GM12878 (cell line): ENCODE measurements at regions not wholly inside any gene's neighbourhood (a gene's known extent, or its start where the extent isn't known, plus 50 kb on each side); places are given as distances from the start of the nearest gene placed in this dataset.

Experiments used
- ATAC-seq: fragments of 200-7000 bp; cut with Tn5 transposase; 3 replicates; pipeline ENCODE4 v1.9.1; 2020; ENCODE audit warnings: mild to moderate bottlenecking, moderate library complexity
- BruUV-seq: library from RNA; stranded (reverse); fragments of 400-500 nt; replicated peaks from 2 replicates; lab custom pipeline; 2021; lab: Mats Ljungman, UMichigan
- CTCF ChIA-PET: fragments of 300-600 bp; sonication (Branson Sonifier 250); formaldehyde crosslinking; extraction: SDS; loops from one replicate; lab custom pipeline; 2021; ENCODE audit warnings: inconsistent platforms; lab: Yijun Ruan, JAX
- POLR2A ChIA-PET: fragments of 350-600 bp; formaldehyde crosslinking; extraction: SDS; loops from one replicate; lab custom pipeline; 2021; ENCODE audit warnings: inconsistent platforms; lab: Charles Lee
- RAD21 ChIA-PET: fragments of 300-600 bp; sonication (Branson Sonifier 250); formaldehyde crosslinking; loops from one replicate; lab custom pipeline; 2023; ENCODE audit warnings: antibody characterized with exemption; ENCODE audit not compliant: unreplicated experiment; lab: Charles Lee
- SMC1A ChIA-PET: fragments of 300-600 bp; sonication (Branson Sonifier 250); formaldehyde crosslinking; loops from one replicate; lab custom pipeline; 2023; ENCODE audit not compliant: unreplicated experiment, uncharacterized antibody; lab: Charles Lee
- DNase-seq: peaks from one replicate; pipeline ENCODE4 v3.0.0-alpha.2; 2011; ENCODE audit warnings: low read depth, low spot score
- FAIRE-seq: peaks from 3 replicates; lab custom pipeline; 2011; peaks lifted over from hg19 to GRCh38; lab: Jason Lieb, UNC
- H2AFZ ChIP-seq: 2 replicates; pipeline ENCODE4 v1.6.0; 2011; ENCODE audit warnings: low read depth, low read length, control low read depth; ENCODE audit not compliant: control insufficient read depth
- H3K27ac ChIP-seq: 2 replicates; pipeline ENCODE4 v1.5.1; 2011; ENCODE audit warnings: control low read depth; ENCODE audit not compliant: control insufficient read depth, insufficient read depth
- H3K27me3 ChIP-seq, 2 experiments: replicated peaks in 1 of 2; 2 replicates each; pipeline versions ENCODE4 v1.6.0 to v1.6.1; 2011; ENCODE audit warnings: low read length in 1 of 2; ENCODE audit not compliant: control insufficient read depth in 2 of 2, insufficient read depth in 2 of 2
- H3K36me3 ChIP-seq, 2 experiments: 2 replicates each; pipeline ENCODE4 v1.5.1; 2011; ENCODE audit warnings: low read length in 1 of 2; ENCODE audit not compliant: control insufficient read depth in 2 of 2, insufficient read depth in 2 of 2
- H3K4me1 ChIP-seq: 2 replicates; pipeline ENCODE4 v1.6.1; 2011; ENCODE audit warnings: mild to moderate bottlenecking, low read length, moderate library complexity, mixed read lengths; ENCODE audit not compliant: control insufficient read depth, insufficient read depth
- H3K4me2 ChIP-seq: 2 replicates; pipeline ENCODE4 v1.6.0; 2011; ENCODE audit warnings: control low read depth; ENCODE audit not compliant: control insufficient read depth, insufficient read depth
- H3K4me3 ChIP-seq: fragments of 200-600 bp; sonication (generic); 2 replicates; pipeline ENCODE4 v1.5.1; 2016
- H3K79me2 ChIP-seq: 2 replicates; pipeline ENCODE4 v1.6.0; 2011; ENCODE audit warnings: low read length; ENCODE audit not compliant: control insufficient read depth, insufficient read depth
- H3K9ac ChIP-seq: 2 replicates; pipeline ENCODE4 v1.8.0; 2011; ENCODE audit warnings: low read length, control low read depth, mixed read lengths; ENCODE audit not compliant: control insufficient read depth, insufficient read depth
- H3K9me3 ChIP-seq: replicated peaks from 3 replicates; pipeline ENCODE4 v1.5.1; 2011; ENCODE audit warnings: mild to moderate bottlenecking, low read length; ENCODE audit not compliant: control insufficient read depth, insufficient read depth
- H4K20me1 ChIP-seq: 2 replicates; pipeline ENCODE4 v1.6.0; 2011; ENCODE audit not compliant: control insufficient read depth, insufficient read depth
- E4F1 ChIP-seq: fragments of 450-650 bp; IDR thresholded peaks from 2 replicates; pipeline ENCODE4 v1.6.1; 2018; ENCODE audit warnings: borderline replicate concordance, mild to moderate bottlenecking; ENCODE audit not compliant: partially characterized antibody
- SPI1 ChIP-seq: IDR thresholded peaks from 2 replicates; pipeline ENCODE4 v1.6.1; 2011; ENCODE audit warnings: low read depth, mild to moderate bottlenecking, low read length, moderate library complexity, borderline replicate concordance; ENCODE audit not compliant: insufficient read depth
- WGBS: methylation state at CpG from one replicate; pipeline ENCODE4 v1.1.6; 2016; ENCODE audit warnings: low lambda C conversion rate; ENCODE audit not compliant: insufficient replicate concordance, insufficient coverage; ENCODE audit errors: missing lambda C conversion rate; 5-methylcytosine and 5-hydroxymethylcytosine counted together
- in situ Hi-C: fragments of 300-500 bp; cut with MboI; formaldehyde crosslinking; loops from 9 replicates; pipeline ENCODE4 v1.14.3; 2018; ENCODE audit warnings: mixed read lengths
- intact Hi-C: fragments of 100-400 bp; cut with micrococcal nuclease; formaldehyde crosslinking; loops from one replicate; pipeline ENCODE4 v1.14.2; 2022; ENCODE audit not compliant: unreplicated experiment

GRCh38 chr15:24862726-24863521, 91.9 kb upstream of the SNRPN start:
- POLR2A ChIA-PET, result no interaction called here
- in situ Hi-C loops, result no loop called here
- RAD21 ChIA-PET, result no interaction called here

More at GRCh38 chr15:24862726-24863521, 91.9 kb upstream of the SNRPN start:
- intact Hi-C loops, result no loop called here
- Histone ChIP-seq H3K9ac (no peak overlapping the region), H3K4me1 (no peaks in the 10 kb centered on the region), H3K27ac (no peak overlapping the region), H3K36me3 (no peaks in the 10 kb centered on the region), H3K9me3 (no peaks in the 10 kb centered on the region), H3K4me2 (no peak overlapping the region), H3K79me2 (no peaks in the 10 kb centered on the region), H3K4me3 (no peak overlapping the region), H4K20me1 (no peaks in the 10 kb centered on the region)
- DNase-seq, result no peak
- no TSS peak for BruUV-seq
- WGBS, result 40% methylated on average over 6 of the region's 6 CpGs
- ChIA-PET SMC1A (no interaction called here), CTCF (no interaction called here)
- FAIRE-seq, result no peak
- no peak for ATAC-seq
- TF ChIP-seq SPI1, result no peak
- TF ChIP-seq E4F1, result no peak
- TF ChIP-seq, all 136 proteins: peak for 0
- Histone ChIP-seq H2AFZ (no peak overlapping the region), H3K27me3 (no peaks in the 10 kb centered on the region)
